Middle frontal gyrus (tissue), 1 donor: ENCODE measurements at regions not wholly inside any gene's neighbourhood (a gene's known extent, or its start where the extent isn't known, plus 50 kb on each side); places are given as distances from the start of the nearest gene placed in this dataset.
"Not testable (repeated sequence)": the region's sequence is repeated elsewhere in the genome, so short reads cannot be mapped to it uniquely, and the experiment has no call there.

Experiments
- DNase-seq: peaks from one replicate; pipeline ENCODE4 v3.0.0-alpha.2; 2015; ENCODE audit warnings: low spot score; ENCODE audit errors: extremely low spot score

- no peak for DNase-seq
Measured at GRCh38 chr2:8427211-8427610, 254.6 kb upstream of the ID2 start.

- DNase-seq = no peak
Measured at GRCh38 chr2:8430628-8431027, 251.2 kb upstream of the ID2 start.

GRCh38 chr2:8431446-8432125 lies 250.3 kb upstream of the ID2 start:
- DNase-seq = no peak

GRCh38 chr2:8432706-8433336 lies 249.0 kb upstream of the ID2 start:
- DNase-seq = no peak

GRCh38 chr2:8433390-8433789 lies 248.5 kb upstream of the ID2 start:
- no peak for DNase-seq

GRCh38 chr2:8435608-8436007 lies 246.2 kb upstream of the ID2 start:
- no peak for DNase-seq

GRCh38 chr2:8436585-8436984 lies 245.3 kb upstream of the ID2 start:
- no peak for DNase-seq

GRCh38 chr2:8437228-8437948 lies 244.5 kb upstream of the ID2 start:
- DNase-seq = no peak

GRCh38 chr2:8437949-8438400 lies 243.9 kb upstream of the ID2 start:
- DNase-seq = no peak

GRCh38 chr2:8438476-8438875 lies 243.4 kb upstream of the ID2 start:
- no peak for DNase-seq

- no peak for DNase-seq
Measured at GRCh38 chr2:8438996-8439395, 242.9 kb upstream of the ID2 start.

- no peak for DNase-seq
Measured at GRCh38 chr2:8440029-8440778, 241.7 kb upstream of the ID2 start.

GRCh38 chr2:8441371-8441770 lies 240.5 kb upstream of the ID2 start:
- DNase-seq = no peak

GRCh38 chr2:8441986-8442385 lies 239.9 kb upstream of the ID2 start:
- no peak for DNase-seq

GRCh38 chr2:8442833-8443486 lies 238.9 kb upstream of the ID2 start:
- DNase-seq = no peak

GRCh38 chr2:8445580-8445979 lies 236.3 kb upstream of the ID2 start:
- no peak for DNase-seq

GRCh38 chr2:8446751-8447150 lies 235.1 kb upstream of the ID2 start:
- DNase-seq = not testable (repeated sequence)

GRCh38 chr2:8447610-8448221 lies 234.1 kb upstream of the ID2 start:
- DNase-seq = no peak

- DNase-seq = no peak
Measured at GRCh38 chr2:8448824-8449556, 232.9 kb upstream of the ID2 start.

- no peak for DNase-seq
Measured at GRCh38 chr2:8451273-8451672, 230.6 kb upstream of the ID2 start.
